ENCODE measurements at regions not wholly inside any gene's neighbourhood (a gene's known extent, or its start where the extent isn't known, plus 50 kb on each side); places are given as distances from the start of the nearest gene placed in this dataset.

GRCh38 chrX:127187095-127187494 lies 367.6 kb downstream of the PRR32 start:
- no peak for TF ChIP-seq POLR2AphosphoS5 (IDR thresholded peaks at IDR 0.05; ENCODE audit: low read depth, low read length)
- TF ChIP-seq TAF1 (IDR thresholded peaks at IDR 0.05; ENCODE audit: low read depth, low read length): no peak
- no peak for TF ChIP-seq POLR2A (IDR thresholded peaks at IDR 0.05; ENCODE audit: low read depth, low read length)
- TF ChIP-seq PAX5 (IDR thresholded peaks at IDR 0.05; ENCODE audit: insufficient read depth, low read length, severe bottlenecking): no peak

All from GM12891 (cell line).